ENCODE measurements at regions not wholly inside any gene's neighbourhood (a gene's known extent, or its start where the extent isn't known, plus 50 kb on each side); places are given as distances from the start of the nearest gene placed in this dataset.

GRCh38 chr16:85445064-85445778, 167.9 kb upstream of the GSE1 start:
- TF ChIP-seq POLR2A (IDR thresholded peaks at IDR 0.05) (no peak), CTCF (IDR thresholded peaks at IDR 0.05) (no peak)

Data from heart left ventricle (tissue), 13 donors.